ENCODE measurements at regions not wholly inside any gene's neighbourhood (a gene's known extent, or its start where the extent isn't known, plus 50 kb on each side); places are given as distances from the start of the nearest gene placed in this dataset.

- no peak for TF ChIP-seq CTCF (IDR thresholded peaks at IDR 0.05)
- Histone ChIP-seq H3K27ac (no peak overlapping the region), H3K4me3 (no peak overlapping the region)
- no peak for DNase-seq (ENCODE audit: low spot score)
Measured at GRCh38 chr4:134425756-134426155, 224.2 kb upstream of the PABPC4L start.

- Histone ChIP-seq H3K27ac (no peak overlapping the region), H3K4me3 (no peak overlapping the region)
- no peak for DNase-seq (ENCODE audit: low spot score)
- no peak for TF ChIP-seq CTCF (IDR thresholded peaks at IDR 0.05)
Measured at GRCh38 chr4:134422776-134423175, 221.2 kb upstream of the PABPC4L start.

- no peak for TF ChIP-seq CTCF (IDR thresholded peaks at IDR 0.05)
- Histone ChIP-seq H3K27ac (no peak overlapping the region), H3K4me3 (no peak overlapping the region)
- no peak for DNase-seq (ENCODE audit: low spot score)
Measured at GRCh38 chr4:134421734-134422133, 220.1 kb upstream of the PABPC4L start.

- TF ChIP-seq CTCF (IDR thresholded peaks at IDR 0.05) = no peak
- DNase-seq (ENCODE audit: low spot score) = no peak
- Histone ChIP-seq H3K27ac (no peak overlapping the region), H3K4me3 (no peak overlapping the region)
Measured at GRCh38 chr4:134408897-134409296, 207.3 kb upstream of the PABPC4L start.

GRCh38 chr4:134401798-134402197 is 200.2 kb upstream of the PABPC4L start:
- no peak for DNase-seq (ENCODE audit: low spot score)
- Histone ChIP-seq H3K4me3 (no peak overlapping the region), H3K27ac (no peak overlapping the region)
- no peak for TF ChIP-seq CTCF (IDR thresholded peaks at IDR 0.05)

GRCh38 chr4:134393592-134393991 is 192.0 kb upstream of the PABPC4L start:
- no peak overlapping the region for H3K4me3 ChIP-seq
- TF ChIP-seq CTCF (IDR thresholded peaks at IDR 0.05) = no peak
- no peak overlapping the region for H3K27ac ChIP-seq
- no peak for DNase-seq (ENCODE audit: low spot score)

- H3K4me3 ChIP-seq = no peak overlapping the region
- no peak for DNase-seq (ENCODE audit: low spot score)
- TF ChIP-seq CTCF (IDR thresholded peaks at IDR 0.05) = no peak
- H3K27ac ChIP-seq = no peak overlapping the region
Measured at GRCh38 chr4:134390319-134390718, 188.7 kb upstream of the PABPC4L start.

All from coronary artery (tissue), 2 donors.